Peyer's patch (tissue), 4 donors: ENCODE measurements at regions not wholly inside any gene's neighbourhood (a gene's known extent, or its start where the extent isn't known, plus 50 kb on each side); places are given as distances from the start of the nearest gene placed in this dataset.

Experiments
- DNase-seq, 3 donors: peaks; one replicate each; pipeline ENCODE4 v3.0.0-alpha.2; 2017 to 2019
- H3K27ac ChIP-seq, 4 donors: fragments of 200-600 bp; sonication (generic); one replicate each; pipeline ENCODE4 v1.5.1; 2016 to 2019
- H3K27me3 ChIP-seq, 2 donors: fragments of 200-600 bp; sonication (generic); one replicate each; pipeline ENCODE4 v1.5.1; 2019
- H3K36me3 ChIP-seq, 3 donors: fragments of 200-600 bp; sonication (generic); one replicate each; pipeline ENCODE4 v1.5.1; 2016 to 2019
- H3K4me1 ChIP-seq, 4 donors: fragments of 200-600 bp; sonication (generic); one replicate each; pipeline ENCODE4 v1.5.1; 2016 to 2019
- H3K4me3 ChIP-seq, 4 donors: fragments of 200-600 bp; sonication (generic); 1 replicate in 3 of 4; 2 replicates in 1 of 4; pipeline ENCODE4 v1.5.1; 2016 to 2019; ENCODE audit warnings: mild to moderate bottlenecking in 1 of 4
- H3K9me3 ChIP-seq, 4 donors: fragments of 200-600 bp; sonication (generic); one replicate each; pipeline ENCODE4 v1.5.1; 2016 to 2019; ENCODE audit warnings: mild to moderate bottlenecking in 1 of 4
- POLR2A ChIP-seq, 2 donors: fragments of 450-650 bp; IDR thresholded peaks; one replicate each; pipeline ENCODE4 v1.5.1; 2017; ENCODE audit warnings: antibody characterized with exemption in 2 of 2, mild to moderate bottlenecking in 2 of 2, moderate library complexity in 2 of 2
- TF ChIP-seq, protein P1 (sequence below), 6 experiments: fragments of 450-650 bp in 4 of 6; fragments of 200-600 bp in 2 of 6; sonication (generic) in 1 of 6; IDR thresholded peaks; one replicate each; pipeline ENCODE4 v1.5.1; 2017 to 2019; ENCODE audit warnings: antibody characterized with exemption in 6 of 6, mild to moderate bottlenecking in 3 of 6, moderate library complexity in 1 of 6

GRCh38 chr5:101976933-101977332 is 319.2 kb downstream of the SLCO4C1 start:
- H3K27ac ChIP-seq = no peak overlapping the region
- no peaks in the 10 kb centered on the region for H3K36me3 ChIP-seq
- no peak for TF ChIP-seq POLR2A (IDR thresholded peaks at IDR 0.05)
- TF ChIP-seq, protein P1, sequence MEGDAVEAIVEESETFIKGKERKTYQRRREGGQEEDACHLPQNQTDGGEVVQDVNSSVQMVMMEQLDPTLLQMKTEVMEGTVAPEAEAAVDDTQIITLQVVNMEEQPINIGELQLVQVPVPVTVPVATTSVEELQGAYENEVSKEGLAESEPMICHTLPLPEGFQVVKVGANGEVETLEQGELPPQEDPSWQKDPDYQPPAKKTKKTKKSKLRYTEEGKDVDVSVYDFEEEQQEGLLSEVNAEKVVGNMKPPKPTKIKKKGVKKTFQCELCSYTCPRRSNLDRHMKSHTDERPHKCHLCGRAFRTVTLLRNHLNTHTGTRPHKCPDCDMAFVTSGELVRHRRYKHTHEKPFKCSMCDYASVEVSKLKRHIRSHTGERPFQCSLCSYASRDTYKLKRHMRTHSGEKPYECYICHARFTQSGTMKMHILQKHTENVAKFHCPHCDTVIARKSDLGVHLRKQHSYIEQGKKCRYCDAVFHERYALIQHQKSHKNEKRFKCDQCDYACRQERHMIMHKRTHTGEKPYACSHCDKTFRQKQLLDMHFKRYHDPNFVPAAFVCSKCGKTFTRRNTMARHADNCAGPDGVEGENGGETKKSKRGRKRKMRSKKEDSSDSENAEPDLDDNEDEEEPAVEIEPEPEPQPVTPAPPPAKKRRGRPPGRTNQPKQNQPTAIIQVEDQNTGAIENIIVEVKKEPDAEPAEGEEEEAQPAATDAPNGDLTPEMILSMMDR (IDR thresholded peaks at IDR 0.05) = no peak
- H3K4me3 ChIP-seq = no peak overlapping the region
- H3K9me3 ChIP-seq = no peaks in the 10 kb centered on the region
- DNase-seq = no peak
- H3K4me1 ChIP-seq = no peaks in the 10 kb centered on the region
- H3K27me3 ChIP-seq = no peaks in the 10 kb centered on the region

GRCh38 chr5:101969742-101970141 is 326.3 kb downstream of the SLCO4C1 start:
- no peak for DNase-seq

DNA sequence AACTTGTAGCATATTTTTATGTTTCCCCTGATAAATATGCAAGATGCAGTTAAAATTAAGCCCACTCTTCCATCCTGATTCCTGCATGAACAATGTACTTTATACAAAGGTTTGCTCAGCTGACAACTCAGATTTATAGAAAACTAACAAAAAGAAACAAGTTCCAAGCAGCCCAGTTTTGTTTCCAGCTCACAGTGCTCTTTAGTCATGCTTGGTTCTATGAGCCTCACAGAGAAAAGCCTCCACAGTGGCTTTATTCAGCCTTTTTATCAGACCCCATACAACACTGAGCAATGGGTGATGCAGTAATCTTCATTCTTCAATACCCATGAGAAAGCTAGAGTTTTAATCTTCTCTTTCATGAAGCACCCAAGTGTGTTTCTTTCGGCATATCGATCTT is 329.6 kb downstream of the SLCO4C1 start:
- H3K27me3 ChIP-seq = no peaks in the 10 kb centered on the region
- H3K27ac ChIP-seq = no peak overlapping the region
- DNase-seq = no peak
- TF ChIP-seq POLR2A (IDR thresholded peaks at IDR 0.05) = no peak
- TF ChIP-seq, protein P1 (IDR thresholded peaks at IDR 0.05) = no peak
- H3K9me3 ChIP-seq = no peaks in the 10 kb centered on the region
- no peaks in the 10 kb centered on the region for H3K4me1 ChIP-seq
- H3K4me3 ChIP-seq = no peak overlapping the region
- H3K36me3 ChIP-seq = no peaks in the 10 kb centered on the region

More at GRCh38 chr5:101969742-101970141, 326.3 kb downstream of the SLCO4C1 start:
- no peaks in the 10 kb centered on the region for H3K27me3 ChIP-seq
- no peak overlapping the region for H3K4me3 ChIP-seq
- no peaks in the 10 kb centered on the region for H3K9me3 ChIP-seq
- H3K4me1 ChIP-seq = no peaks in the 10 kb centered on the region
- no peaks in the 10 kb centered on the region for H3K36me3 ChIP-seq
- TF ChIP-seq, protein P1 (IDR thresholded peaks at IDR 0.05) = no peak
- no peak for TF ChIP-seq POLR2A (IDR thresholded peaks at IDR 0.05)
- H3K27ac ChIP-seq = no peak overlapping the region

DNA sequence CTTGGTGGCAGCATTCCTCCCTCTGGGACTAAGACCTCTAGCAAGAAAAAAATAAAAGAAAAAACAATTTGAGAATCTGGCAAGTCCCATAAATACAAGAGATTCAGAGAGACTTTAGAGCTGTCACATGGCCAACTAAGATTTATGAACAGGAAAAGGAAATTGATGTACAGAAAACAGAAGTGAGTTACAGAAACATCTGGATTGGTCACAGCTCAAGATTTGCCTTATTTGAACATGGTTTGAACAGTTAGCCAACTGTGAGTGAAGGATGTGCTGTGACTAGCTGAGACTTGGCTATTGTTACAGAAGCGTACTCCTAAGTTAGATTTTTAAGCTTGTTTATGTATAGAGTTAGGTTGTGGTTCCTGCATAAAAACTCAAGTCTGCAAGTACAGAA is 340.2 kb downstream of the SLCO4C1 start:
- no peaks in the 10 kb centered on the region for H3K9me3 ChIP-seq
- TF ChIP-seq POLR2A (IDR thresholded peaks at IDR 0.05) = no peak
- TF ChIP-seq, protein P1 (IDR thresholded peaks at IDR 0.05) = no peak
- H3K27ac ChIP-seq = no peak overlapping the region
- H3K4me3 ChIP-seq = no peak overlapping the region
- H3K36me3 ChIP-seq = no peaks in the 10 kb centered on the region
- H3K4me1 ChIP-seq = no peaks in the 10 kb centered on the region
- no peak for DNase-seq
- no peaks in the 10 kb centered on the region for H3K27me3 ChIP-seq

DNA sequence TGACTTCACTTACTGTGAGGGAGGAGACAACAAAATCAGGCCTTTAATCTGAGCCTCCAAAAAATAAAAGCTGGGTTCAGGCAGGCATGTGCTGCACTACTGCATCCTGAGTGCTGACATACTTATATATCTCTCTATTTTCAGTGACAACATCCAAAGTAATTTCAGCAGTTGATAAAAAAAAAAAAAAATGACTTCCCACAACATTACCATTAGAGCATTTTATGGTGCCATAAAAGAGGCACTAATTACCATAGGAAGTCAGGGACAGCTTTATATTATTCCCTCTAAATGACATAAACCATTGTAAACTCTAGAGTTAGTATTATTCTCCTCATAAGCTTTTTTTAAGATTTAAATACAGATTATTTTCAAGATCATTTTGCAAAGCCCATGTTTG is 346.1 kb downstream of the SLCO4C1 start:
- no peaks in the 10 kb centered on the region for H3K36me3 ChIP-seq
- TF ChIP-seq, protein P1 (IDR thresholded peaks at IDR 0.05) = no peak
- TF ChIP-seq POLR2A (IDR thresholded peaks at IDR 0.05) = no peak
- no peaks in the 10 kb centered on the region for H3K4me1 ChIP-seq
- no peak overlapping the region for H3K4me3 ChIP-seq
- no peak for DNase-seq
- no peak overlapping the region for H3K27ac ChIP-seq
- no peaks in the 10 kb centered on the region for H3K27me3 ChIP-seq
- H3K9me3 ChIP-seq = no peaks in the 10 kb centered on the region

DNA sequence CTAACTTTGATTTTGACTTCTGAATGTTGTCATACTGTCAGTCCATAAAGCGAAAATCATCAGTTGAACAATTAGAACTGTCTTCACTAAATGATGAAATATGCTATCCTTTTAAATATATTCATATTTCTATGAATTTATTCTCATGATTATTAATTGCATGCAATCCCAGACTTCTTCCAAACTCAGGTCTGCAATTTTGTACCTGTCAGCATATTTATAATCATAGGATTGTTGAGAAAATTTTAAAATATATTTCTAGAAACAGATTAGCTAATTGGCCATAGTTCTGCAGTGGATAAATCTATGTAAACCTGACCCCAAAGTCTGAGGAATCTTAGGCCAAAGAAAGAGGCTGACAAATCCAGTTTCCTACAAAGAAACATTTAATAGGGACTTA is 347.5 kb downstream of the SLCO4C1 start:
- DNase-seq = no peak
- Histone ChIP-seq H3K27ac (no peak overlapping the region), H3K4me1 (no peaks in the 10 kb centered on the region), H3K4me3 (no peak overlapping the region), H3K36me3 (no peaks in the 10 kb centered on the region), H3K27me3 (no peaks in the 10 kb centered on the region), H3K9me3 (no peaks in the 10 kb centered on the region)
- TF ChIP-seq, protein P1 (IDR thresholded peaks at IDR 0.05) = no peak
- TF ChIP-seq POLR2A (IDR thresholded peaks at IDR 0.05) = no peak
